HG03280 (cell line): ENCODE measurements at regions not wholly inside any gene's neighbourhood (a gene's known extent, or its start where the extent isn't known, plus 50 kb on each side); places are given as distances from the start of the nearest gene placed in this dataset.
"Not testable (repeated sequence)": the region's sequence is repeated elsewhere in the genome, so short reads cannot be mapped to it uniquely, and the experiment has no call there.

ENCODE experiments used
- ATAC-seq: cut with Tn5 transposase; IDR thresholded peaks from one replicate; pipeline ENCODE4 v1.9.1; 2021; ENCODE audit warnings: mild to moderate bottlenecking, moderate library complexity; ENCODE audit not compliant: unreplicated experiment

DNA sequence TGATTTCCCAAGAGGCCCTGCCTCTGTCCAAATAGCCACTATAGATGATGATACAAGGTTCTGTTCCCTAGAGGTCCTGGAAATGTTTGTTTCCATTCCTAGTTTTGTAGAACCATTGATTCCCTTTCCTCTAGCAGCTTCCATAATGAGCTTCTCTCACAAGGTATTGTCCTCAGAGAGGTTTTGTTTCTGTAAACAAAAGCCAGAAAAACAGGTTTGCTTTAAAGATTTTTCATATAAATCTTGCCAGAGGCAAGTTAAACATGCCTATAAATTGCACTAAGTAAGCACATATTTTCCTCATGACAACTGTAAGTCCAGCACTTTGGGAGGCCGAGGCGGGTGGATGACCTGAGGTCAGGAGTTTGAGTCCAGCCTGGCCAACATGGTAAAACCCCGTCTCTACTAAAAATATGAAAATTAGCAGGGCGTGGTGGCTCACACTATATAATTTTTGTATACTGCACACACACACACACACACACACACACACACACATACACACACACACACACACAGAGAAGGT is 1787.7 kb downstream of the EFNA5 start:
- no peak for ATAC-seq

DNA sequence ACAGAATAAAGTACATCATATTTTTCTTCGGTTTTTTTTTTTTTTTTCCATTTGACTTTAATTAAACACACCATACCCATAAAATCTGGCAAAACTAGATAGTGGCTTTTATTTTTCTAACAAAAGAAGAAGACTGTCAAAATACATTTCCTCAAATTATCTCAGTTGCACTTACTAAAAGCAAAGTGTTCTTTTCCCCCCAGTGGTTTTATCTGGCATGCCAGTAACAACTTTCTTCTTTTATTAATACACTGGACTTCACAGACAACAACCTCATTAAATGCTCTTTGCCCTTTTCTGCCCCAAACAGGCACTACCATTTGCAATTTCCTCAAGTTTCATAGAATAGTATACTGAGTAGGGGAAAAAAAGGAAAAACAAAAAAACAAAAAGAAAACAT is 1792.3 kb downstream of the EFNA5 start:
- no peak for ATAC-seq

- ATAC-seq, result no peak
Measured at GRCh38 chr5:105877592-105877991, 1793.1 kb downstream of the EFNA5 start.

DNA sequence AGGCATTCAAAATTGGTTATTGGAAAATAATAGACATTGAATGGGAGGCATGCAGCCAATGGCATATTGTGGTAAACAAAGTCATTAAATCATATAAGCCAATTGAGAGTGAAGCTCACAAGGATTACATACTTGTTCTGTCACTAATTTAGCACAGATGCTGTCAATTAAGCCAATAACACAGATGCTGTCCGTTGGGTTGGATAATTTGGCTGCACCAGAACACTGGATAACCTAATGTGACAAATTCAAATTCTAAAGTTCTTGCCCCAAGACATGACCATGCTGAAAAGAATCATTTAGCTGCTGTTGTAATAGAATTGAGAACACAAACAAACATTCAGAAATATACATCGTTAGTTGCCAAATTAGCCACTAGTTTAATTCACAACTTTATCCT is 1796.4 kb downstream of the EFNA5 start:
- no peak for ATAC-seq

- no peak for ATAC-seq
Measured at GRCh38 chr5:105872569-105873270, 1798.0 kb downstream of the EFNA5 start.

DNA sequence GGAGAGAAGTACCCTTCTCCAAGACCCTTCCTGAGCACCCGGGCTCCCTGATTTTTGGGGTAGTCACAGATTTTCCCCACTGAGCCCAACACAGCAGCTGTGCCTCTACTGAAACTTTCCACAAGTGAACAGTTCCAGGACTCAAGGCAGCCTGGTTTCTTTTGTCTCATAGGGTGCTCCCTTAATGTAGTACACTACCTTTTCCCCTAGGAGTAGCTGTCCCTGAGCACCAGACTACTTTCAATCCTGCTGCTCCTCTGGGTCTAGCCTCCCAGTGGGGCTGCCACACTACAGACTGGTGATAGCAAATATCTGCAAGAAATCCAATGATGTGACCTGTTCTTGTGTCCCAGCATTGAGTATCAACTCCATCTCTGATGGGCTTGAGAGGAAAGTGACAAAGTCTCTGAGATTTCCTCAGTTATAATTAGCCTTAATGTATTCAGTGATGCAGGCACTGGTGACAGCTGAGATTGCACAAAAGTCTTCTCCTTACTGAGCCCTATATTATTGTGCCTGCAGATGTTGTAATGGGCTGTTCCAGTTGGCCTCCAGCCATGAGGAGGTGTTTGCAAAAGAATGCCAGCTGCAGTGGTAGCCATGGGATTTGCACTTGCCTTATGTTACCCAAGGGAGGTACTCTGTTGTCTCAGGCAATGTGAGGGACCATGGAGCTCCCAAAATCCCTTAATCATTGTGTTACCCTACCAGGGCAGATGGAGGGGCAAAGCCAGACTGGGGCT is 1802.5 kb downstream of the EFNA5 start:
- no peak for ATAC-seq

DNA sequence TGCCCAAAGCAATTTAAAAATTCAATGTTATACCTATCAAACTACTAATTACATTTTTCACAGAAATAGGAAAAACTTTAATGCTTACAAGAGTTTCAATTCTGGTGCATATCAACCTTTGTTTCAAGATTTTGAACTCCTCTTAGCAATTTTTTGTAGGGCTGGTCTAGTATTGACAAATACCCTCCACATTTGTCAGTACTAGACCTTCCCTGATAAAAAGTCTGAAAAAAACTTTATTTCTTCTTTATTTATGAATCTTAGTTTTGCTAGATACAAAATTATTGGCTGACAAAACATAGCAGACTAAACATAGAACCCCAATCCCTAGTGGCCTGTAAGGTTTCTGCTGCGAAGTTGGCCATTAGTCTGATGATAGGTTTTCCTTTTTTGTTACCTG is 1804.9 kb downstream of the EFNA5 start:
- ATAC-seq, result no peak

DNA sequence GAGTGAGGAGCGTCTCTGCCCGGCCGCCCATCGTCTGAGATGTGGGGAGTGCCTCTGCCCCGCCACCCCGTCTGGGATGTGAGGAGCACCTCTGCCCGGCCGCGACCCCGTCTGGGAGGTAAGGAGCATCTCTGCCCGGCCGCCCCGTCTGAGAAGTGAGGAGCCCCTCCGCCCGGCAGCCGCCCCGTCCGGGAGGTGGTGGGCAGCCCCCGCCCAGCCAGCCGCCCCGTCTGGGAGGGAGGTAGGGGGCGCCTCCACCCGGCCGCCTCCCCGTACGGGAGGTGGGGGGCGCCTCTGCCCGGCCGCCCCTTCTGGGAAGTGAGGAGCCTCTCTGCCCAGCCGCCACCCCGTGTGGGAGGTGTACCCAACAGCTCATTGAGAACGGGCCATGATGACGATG is 1811.4 kb downstream of the EFNA5 start:
- ATAC-seq, result not testable (repeated sequence)

- ATAC-seq, result no peak
Measured at GRCh38 chr5:105849701-105850100, 1821.0 kb downstream of the EFNA5 start.

GRCh38 chr5:105840800-105841199 is 1829.9 kb downstream of the EFNA5 start:
- no peak for ATAC-seq

DNA sequence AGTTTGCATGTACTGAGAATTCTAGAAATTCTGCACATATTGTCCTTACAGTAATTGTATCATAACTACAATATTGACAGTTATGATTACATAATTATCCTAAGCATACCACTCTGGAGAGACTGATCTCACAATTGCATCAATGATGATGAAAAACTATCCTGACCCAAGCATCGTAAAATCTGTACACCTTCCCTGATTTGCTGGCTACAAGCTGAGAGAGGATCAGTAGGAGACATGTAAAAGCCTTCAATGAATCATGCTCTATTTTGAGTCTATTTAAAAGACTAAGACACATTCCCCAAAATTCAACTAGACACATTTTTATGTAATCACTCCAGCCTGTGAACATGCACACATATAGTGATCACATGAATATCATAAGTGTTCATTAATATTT is 1833.8 kb downstream of the EFNA5 start:
- no peak for ATAC-seq

DNA sequence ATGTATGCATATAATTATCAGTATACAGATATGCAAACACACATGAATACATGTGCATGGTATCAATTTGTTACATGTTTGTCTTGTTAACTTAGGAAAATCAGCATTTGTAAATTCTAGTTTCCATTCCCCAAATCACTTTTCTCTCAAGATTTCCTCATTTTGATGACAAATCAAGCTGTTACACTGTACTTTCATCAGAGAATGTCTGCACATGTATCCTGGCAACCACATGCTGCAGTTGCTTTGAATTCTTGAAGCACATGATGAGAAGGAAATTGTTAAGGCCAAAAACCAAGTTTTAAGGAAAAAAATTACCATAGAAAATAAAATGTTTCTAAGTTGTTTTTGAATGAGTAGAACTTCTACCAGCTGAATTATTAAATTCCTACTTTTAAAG is 1834.5 kb downstream of the EFNA5 start:
- no peak for ATAC-seq

DNA sequence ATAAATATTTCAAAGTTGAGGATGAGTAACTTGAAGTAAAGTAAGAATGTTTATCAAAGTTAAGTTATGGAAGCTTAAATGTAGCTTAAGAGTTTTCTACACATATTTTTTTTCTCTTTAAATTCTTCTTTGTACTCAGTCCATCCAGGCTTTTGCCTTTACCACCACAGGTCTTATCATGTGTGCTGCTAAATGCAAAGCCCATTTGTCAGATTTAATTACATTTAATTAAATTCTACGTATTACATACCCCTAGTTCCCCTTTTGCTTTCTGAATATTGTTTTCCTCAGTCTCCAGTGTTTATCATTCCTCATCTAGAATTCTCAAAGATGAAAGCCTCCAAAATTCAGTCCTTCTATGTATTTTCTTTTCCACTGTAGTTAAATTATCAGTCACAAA is 1841.9 kb downstream of the EFNA5 start:
- no peak for ATAC-seq

DNA sequence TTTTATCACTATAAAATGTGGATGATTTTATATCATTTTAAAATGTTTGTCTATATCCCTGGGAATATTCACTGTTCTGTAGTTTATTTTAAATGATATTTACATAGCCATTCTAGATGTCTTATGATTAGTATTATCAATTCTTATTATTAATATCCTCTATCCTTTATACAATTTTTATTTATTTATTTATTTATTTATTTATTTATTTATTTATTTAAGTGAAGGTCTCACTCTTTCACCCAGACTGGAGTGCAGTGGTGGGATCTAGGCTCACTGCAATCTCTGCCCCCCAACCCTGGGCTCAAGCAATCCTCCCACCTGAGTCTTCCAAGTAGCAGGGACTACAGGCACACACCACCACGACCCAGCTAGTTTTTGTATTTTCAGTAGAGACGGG is 1848.9 kb downstream of the EFNA5 start:
- no peak for ATAC-seq

GRCh38 chr5:105817914-105818313 is 1852.8 kb downstream of the EFNA5 start:
- ATAC-seq, result no peak

- ATAC-seq, result no peak
Measured at GRCh38 chr5:105817416-105817815, 1853.3 kb downstream of the EFNA5 start.

DNA sequence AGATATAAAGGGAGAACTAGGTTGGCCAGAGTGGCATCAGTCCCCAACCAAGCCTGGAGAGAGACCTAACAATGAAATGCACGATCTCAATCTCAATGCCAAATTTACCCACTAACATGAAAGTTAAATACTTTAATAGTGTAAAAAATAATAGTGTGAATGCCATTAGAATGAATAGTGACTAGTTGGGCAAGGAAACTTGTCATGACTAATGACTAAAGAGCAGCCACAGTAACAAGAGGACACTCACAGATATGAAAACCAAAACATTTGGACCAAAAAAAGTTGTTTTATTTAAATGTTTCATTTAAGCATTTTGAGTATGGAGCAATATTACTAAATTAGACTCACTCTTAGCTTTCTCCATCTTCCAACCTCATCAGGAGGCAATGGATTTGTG is 1853.8 kb downstream of the EFNA5 start:
- no peak for ATAC-seq

DNA sequence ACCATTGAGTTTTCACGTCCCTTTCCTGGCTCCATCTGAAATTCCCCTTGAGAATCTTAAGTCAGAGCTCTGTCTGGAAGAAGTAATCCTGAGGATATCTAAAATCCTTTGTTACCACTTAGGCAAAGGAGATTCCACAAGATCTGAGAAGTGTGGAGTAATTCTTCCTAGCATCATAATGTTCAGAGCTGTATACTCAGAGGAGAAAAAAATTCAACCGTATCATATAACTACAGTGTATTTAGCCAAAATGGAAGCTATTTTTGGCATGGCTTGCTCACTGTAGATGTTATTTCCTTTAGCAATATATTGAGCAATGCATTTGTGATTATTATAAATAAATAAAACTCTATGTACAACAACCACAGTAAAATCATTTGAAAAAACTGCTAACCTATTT is 1858.4 kb downstream of the EFNA5 start:
- no peak for ATAC-seq

DNA sequence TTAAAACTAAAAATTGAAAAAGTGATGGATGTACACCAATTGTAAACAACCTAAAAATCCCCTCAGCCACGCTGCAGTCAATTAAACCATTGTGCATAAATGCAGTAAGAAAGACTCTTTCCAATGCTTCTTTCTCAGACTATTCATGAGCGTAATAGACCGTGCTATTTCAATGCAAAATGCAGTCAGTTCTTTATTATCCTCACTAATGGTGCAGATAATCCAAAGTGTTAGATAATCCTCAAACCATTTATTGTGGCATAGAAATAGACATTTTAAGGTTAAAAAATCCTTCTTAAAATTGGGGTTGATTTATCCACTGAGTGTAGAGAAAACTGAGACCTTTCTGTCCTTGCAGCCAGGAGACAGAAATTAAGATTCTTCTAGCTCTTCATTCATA is 1862.8 kb downstream of the EFNA5 start:
- ATAC-seq, result no peak

DNA sequence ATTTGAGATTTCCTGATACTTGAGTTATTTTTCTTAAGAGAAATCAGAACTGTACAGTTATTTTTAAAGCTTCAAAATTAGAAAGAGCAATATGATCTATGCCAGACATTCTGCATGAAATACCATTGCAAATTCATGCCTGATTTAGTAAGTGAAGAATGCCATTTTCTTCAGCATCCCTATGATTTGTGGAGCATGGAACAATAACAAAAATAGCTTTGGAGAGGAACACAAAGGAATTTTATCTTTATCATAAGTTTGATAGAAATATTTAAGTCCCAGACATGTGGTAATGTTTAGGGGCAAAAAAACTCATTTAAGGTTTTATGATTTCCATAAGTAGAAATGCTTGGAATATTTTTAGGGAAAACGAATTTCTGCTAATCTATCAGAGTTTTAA is 1863.4 kb downstream of the EFNA5 start:
- ATAC-seq, result no peak

GRCh38 chr5:105806596-105806995 is 1864.1 kb downstream of the EFNA5 start:
- no peak for ATAC-seq

GRCh38 chr5:105803431-105803830 is 1867.3 kb downstream of the EFNA5 start:
- no peak for ATAC-seq
